GM23338 (cell line): ENCODE measurements at regions not wholly inside any gene's neighbourhood (a gene's known extent, or its start where the extent isn't known, plus 50 kb on each side); places are given as distances from the start of the nearest gene placed in this dataset.

ENCODE experiments used
- ATAC-seq: fragments of 200-7000 bp; cut with Tn5 transposase; 3 replicates; pipeline ENCODE4 v1.9.1; 2020
- DNase-seq: peaks from one replicate; pipeline ENCODE4 v3.0.0-alpha.2; 2015; ENCODE audit warnings: low spot score
- H2AFZ ChIP-seq: fragments of 200-600 bp; sonication (generic); 2 replicates; pipeline ENCODE4 v1.8.0; 2016; ENCODE audit warnings: antibody characterized with exemption, mild to moderate bottlenecking, moderate library complexity
- H3F3A ChIP-seq: fragments of 200-600 bp; sonication (generic); replicated peaks from 2 replicates; pipeline ENCODE4 v1.8.0; 2017; ENCODE audit warnings: antibody characterized with exemption, mixed run types, low read depth
- H3K27ac ChIP-seq: fragments of 200-600 bp; sonication (generic); 2 replicates; pipeline ENCODE4 v1.6.1; 2016; ENCODE audit warnings: low read depth
- H3K27me3 ChIP-seq: fragments of 200-600 bp; sonication (generic); 2 replicates; pipeline ENCODE4 v1.8.0; 2016; ENCODE audit warnings: mild to moderate bottlenecking, mixed run types, moderate library complexity; ENCODE audit not compliant: insufficient read depth
- H3K36me3 ChIP-seq: fragments of 200-600 bp; sonication (generic); 2 replicates; pipeline ENCODE4 v1.8.0; 2016; ENCODE audit warnings: mild to moderate bottlenecking; ENCODE audit not compliant: insufficient read depth
- H3K4me1 ChIP-seq: fragments of 200-600 bp; sonication (generic); 2 replicates; pipeline ENCODE4 v1.8.0; 2016; ENCODE audit warnings: mild to moderate bottlenecking, moderate library complexity; ENCODE audit not compliant: insufficient read depth
- H3K4me2 ChIP-seq: fragments of 200-600 bp; sonication (generic); 2 replicates; pipeline ENCODE4 v1.7.1; 2017; ENCODE audit warnings: mixed run types
- H3K4me3 ChIP-seq: fragments of 200-600 bp; sonication (generic); 2 replicates; pipeline ENCODE4 v1.6.1; 2016; ENCODE audit warnings: mixed run types
- H3K79me2 ChIP-seq: fragments of 200-600 bp; sonication (generic); replicated peaks from 2 replicates; pipeline ENCODE4 v1.8.0; 2017; ENCODE audit warnings: mild to moderate bottlenecking; ENCODE audit not compliant: insufficient read depth
- H3K9me2 ChIP-seq: fragments of 200-600 bp; sonication (generic); 2 replicates; pipeline ENCODE4 v1.8.0; 2017; ENCODE audit not compliant: insufficient read depth
- H4K20me1 ChIP-seq: fragments of 200-600 bp; sonication (generic); replicated peaks from 2 replicates; pipeline ENCODE4 v1.8.0; 2017; ENCODE audit warnings: mild to moderate bottlenecking; ENCODE audit not compliant: insufficient read depth
- H3K27ac Mint-ChIP-seq: 2 replicates; pipeline ENCODE4 v1.8.0; 2020; ENCODE audit warnings: inconsistent platforms, mild to moderate bottlenecking, moderate library complexity, mixed read lengths
- H3K27me3 Mint-ChIP-seq: 3 replicates; pipeline ENCODE4 v1.8.0; 2022; ENCODE audit warnings: low read depth, mild to moderate bottlenecking, moderate library complexity, mixed read lengths, inconsistent platforms; ENCODE audit not compliant: insufficient read depth, poor library complexity
- H3K36me3 Mint-ChIP-seq: 3 replicates; pipeline ENCODE4 v1.8.0; 2021; ENCODE audit warnings: low read depth, mild to moderate bottlenecking, inconsistent platforms, moderate library complexity, mixed read lengths
- H3K4me1 Mint-ChIP-seq: 3 replicates; pipeline ENCODE4 v1.8.0; 2020; ENCODE audit warnings: mild to moderate bottlenecking, inconsistent platforms, mixed read lengths
- H3K4me3 Mint-ChIP-seq: 3 replicates; pipeline ENCODE4 v1.8.0; 2021; ENCODE audit warnings: moderate library complexity, mild to moderate bottlenecking, inconsistent platforms, mixed read lengths
- H3K9me3 Mint-ChIP-seq: 3 replicates; pipeline ENCODE4 v1.8.0; 2020; ENCODE audit warnings: moderate library complexity, mild to moderate bottlenecking, inconsistent platforms, mixed read lengths
- CREB1 ChIP-seq: fragments of 250-450 bp; sonication (Bioruptor Pico); IDR thresholded peaks from 2 replicates; pipeline ENCODE4 v1.5.0; 2020; ENCODE audit warnings: low read depth, mild to moderate bottlenecking, moderate library complexity
- EZH2 ChIP-seq: fragments of 200-600 bp; sonication (generic); IDR thresholded peaks from one replicate; pipeline ENCODE4 v1.8.0; 2017; ENCODE audit warnings: antibody characterized with exemption, mild to moderate bottlenecking, low read depth; ENCODE audit not compliant: unreplicated experiment
- EZH2phosphoT487 ChIP-seq: fragments of 200-600 bp; sonication (generic); IDR thresholded peaks from one replicate; pipeline ENCODE4 v1.8.1; 2018; ENCODE audit warnings: antibody characterized with exemption; ENCODE audit not compliant: unreplicated experiment
- JUNB ChIP-seq: IDR thresholded peaks from one replicate; pipeline ENCODE4 v1.6.1; 2016; ENCODE audit warnings: antibody characterized with exemption; ENCODE audit not compliant: unreplicated experiment
- NANOG ChIP-seq: IDR thresholded peaks from 2 replicates; pipeline ENCODE4 v1.6.1; 2016; ENCODE audit warnings: antibody characterized with exemption, borderline replicate concordance
- POLR2AphosphoS5 ChIP-seq: IDR thresholded peaks from 2 replicates; pipeline ENCODE4 v1.6.1; 2016; ENCODE audit warnings: antibody characterized with exemption, low read depth
- STAT1 ChIP-seq: IDR thresholded peaks from one replicate; pipeline ENCODE4 v1.6.1; 2016; ENCODE audit warnings: antibody characterized with exemption; ENCODE audit not compliant: unreplicated experiment
- ZNF114 ChIP-seq: fragments of 250-450 bp; sonication (Bioruptor Pico); IDR thresholded peaks from 2 replicates; pipeline ENCODE4 v1.5.0; 2020; ENCODE audit warnings: mild to moderate bottlenecking, moderate library complexity
- ZNF331 ChIP-seq: fragments of 250-450 bp; sonication (Bioruptor Pico); IDR thresholded peaks from 2 replicates; pipeline ENCODE4 v1.5.0; 2020; ENCODE audit warnings: low read depth, mild to moderate bottlenecking, moderate library complexity
- TF ChIP-seq, protein P1 (sequence below): IDR thresholded peaks from one replicate; pipeline ENCODE4 v1.6.1; 2018; ENCODE audit warnings: antibody characterized with exemption; ENCODE audit not compliant: unreplicated experiment
- TF ChIP-seq, protein P2 (sequence below), 2 experiments: fragments of 200-600 bp in 1 of 2; sonication (generic) in 1 of 2; conservative IDR thresholded peaks; 2 replicates each; pipeline versions ENCODE4 v1.5.1 to v1.6.1; 2016 to 2017; ENCODE audit warnings: antibody characterized with exemption in 2 of 2, low read depth in 2 of 2, mild to moderate bottlenecking in 2 of 2, moderate library complexity in 1 of 2
- TF ChIP-seq, protein P3 (sequence below): IDR thresholded peaks from 2 replicates; pipeline ENCODE4 v1.6.1; 2016; ENCODE audit warnings: antibody characterized with exemption

DNA sequence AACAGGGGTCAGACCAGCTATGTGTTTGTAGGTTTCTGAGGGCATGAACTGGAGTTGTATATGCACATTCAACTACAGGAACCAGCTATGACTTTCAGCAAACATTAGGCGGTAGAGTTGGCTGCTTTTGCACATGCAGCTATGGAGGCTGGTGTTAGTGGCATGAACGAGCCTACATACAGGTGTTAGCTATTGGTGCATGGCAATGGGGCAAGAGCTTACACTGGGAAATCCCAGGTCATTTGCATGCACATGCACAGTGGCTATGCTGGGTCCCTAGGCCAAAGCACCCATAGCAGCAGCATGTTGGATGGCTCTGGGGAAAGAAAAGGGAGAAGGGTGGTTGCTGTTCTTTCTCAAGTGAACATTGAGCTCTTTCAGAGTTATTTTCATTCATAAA, 1018.5 kb upstream of the PHF14 start (continued):
- TF ChIP-seq EZH2, result no peak
- TF ChIP-seq, protein P1, sequence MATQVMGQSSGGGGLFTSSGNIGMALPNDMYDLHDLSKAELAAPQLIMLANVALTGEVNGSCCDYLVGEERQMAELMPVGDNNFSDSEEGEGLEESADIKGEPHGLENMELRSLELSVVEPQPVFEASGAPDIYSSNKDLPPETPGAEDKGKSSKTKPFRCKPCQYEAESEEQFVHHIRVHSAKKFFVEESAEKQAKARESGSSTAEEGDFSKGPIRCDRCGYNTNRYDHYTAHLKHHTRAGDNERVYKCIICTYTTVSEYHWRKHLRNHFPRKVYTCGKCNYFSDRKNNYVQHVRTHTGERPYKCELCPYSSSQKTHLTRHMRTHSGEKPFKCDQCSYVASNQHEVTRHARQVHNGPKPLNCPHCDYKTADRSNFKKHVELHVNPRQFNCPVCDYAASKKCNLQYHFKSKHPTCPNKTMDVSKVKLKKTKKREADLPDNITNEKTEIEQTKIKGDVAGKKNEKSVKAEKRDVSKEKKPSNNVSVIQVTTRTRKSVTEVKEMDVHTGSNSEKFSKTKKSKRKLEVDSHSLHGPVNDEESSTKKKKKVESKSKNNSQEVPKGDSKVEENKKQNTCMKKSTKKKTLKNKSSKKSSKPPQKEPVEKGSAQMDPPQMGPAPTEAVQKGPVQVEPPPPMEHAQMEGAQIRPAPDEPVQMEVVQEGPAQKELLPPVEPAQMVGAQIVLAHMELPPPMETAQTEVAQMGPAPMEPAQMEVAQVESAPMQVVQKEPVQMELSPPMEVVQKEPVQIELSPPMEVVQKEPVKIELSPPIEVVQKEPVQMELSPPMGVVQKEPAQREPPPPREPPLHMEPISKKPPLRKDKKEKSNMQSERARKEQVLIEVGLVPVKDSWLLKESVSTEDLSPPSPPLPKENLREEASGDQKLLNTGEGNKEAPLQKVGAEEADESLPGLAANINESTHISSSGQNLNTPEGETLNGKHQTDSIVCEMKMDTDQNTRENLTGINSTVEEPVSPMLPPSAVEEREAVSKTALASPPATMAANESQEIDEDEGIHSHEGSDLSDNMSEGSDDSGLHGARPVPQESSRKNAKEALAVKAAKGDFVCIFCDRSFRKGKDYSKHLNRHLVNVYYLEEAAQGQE, result no peak
- TF ChIP-seq, protein P2, sequence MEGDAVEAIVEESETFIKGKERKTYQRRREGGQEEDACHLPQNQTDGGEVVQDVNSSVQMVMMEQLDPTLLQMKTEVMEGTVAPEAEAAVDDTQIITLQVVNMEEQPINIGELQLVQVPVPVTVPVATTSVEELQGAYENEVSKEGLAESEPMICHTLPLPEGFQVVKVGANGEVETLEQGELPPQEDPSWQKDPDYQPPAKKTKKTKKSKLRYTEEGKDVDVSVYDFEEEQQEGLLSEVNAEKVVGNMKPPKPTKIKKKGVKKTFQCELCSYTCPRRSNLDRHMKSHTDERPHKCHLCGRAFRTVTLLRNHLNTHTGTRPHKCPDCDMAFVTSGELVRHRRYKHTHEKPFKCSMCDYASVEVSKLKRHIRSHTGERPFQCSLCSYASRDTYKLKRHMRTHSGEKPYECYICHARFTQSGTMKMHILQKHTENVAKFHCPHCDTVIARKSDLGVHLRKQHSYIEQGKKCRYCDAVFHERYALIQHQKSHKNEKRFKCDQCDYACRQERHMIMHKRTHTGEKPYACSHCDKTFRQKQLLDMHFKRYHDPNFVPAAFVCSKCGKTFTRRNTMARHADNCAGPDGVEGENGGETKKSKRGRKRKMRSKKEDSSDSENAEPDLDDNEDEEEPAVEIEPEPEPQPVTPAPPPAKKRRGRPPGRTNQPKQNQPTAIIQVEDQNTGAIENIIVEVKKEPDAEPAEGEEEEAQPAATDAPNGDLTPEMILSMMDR (conservative IDR thresholded peaks at IDR 0.05; ENCODE audit: low read depth in 2 of 2), result no peak
- no peak for TF ChIP-seq JUNB
- no peak for TF ChIP-seq CREB1
- TF ChIP-seq NANOG, result no peak
- no peak for TF ChIP-seq ZNF114 (CRISPR knock-in tag)
- TF ChIP-seq EZH2phosphoT487, result no peak

DNA sequence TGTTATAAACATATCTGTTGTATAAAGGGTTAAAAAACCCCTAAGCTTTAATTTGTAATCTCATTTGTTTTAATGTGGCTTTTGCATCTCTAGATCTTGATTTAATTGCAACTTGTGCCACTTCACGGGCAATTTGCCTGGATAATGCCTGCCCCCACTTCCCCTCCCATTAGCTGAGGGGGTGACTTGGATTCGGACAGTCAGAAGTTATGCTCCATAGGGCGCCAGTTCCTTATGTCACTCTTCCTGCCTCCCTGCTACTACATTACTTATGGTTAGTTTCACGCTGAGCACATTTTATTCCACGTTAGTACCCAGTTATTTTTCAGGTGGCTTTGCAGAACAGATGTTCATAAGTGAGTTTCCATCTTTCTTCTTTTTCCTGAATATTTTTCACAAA, 1015.2 kb upstream of the PHF14 start:
- peaks cover 13% of the 10 kb centered on the region; the same call in 2 of the 3 replicates for H3K4me1 Mint-ChIP-seq
- H3K27ac ChIP-seq, result no peak overlapping the region
- peaks cover 2% of the 10 kb centered on the region for H3K27me3 Mint-ChIP-seq
- no peak overlapping the region for H2AFZ ChIP-seq
- no peaks in the 10 kb centered on the region for H3K36me3 ChIP-seq
- no peaks in the 10 kb centered on the region for H3K27me3 ChIP-seq
- no peaks in the 10 kb centered on the region for H3K9me2 ChIP-seq
- H3K9me3 Mint-ChIP-seq, result peaks cover 11% of the 10 kb centered on the region; the same call in 1 of the 3 replicates
- peaks cover 6% of the 10 kb centered on the region; the same call in 1 of the 2 replicates for H3K4me1 ChIP-seq
- no peaks in the 10 kb centered on the region for H4K20me1 ChIP-seq
- H3K4me3 Mint-ChIP-seq, result no peak overlapping the region
- H3F3A ChIP-seq, result no peaks in the 10 kb centered on the region
- H3K4me3 ChIP-seq, result no peak overlapping the region
- H3K79me2 ChIP-seq, result no peaks in the 10 kb centered on the region
- ATAC-seq, result no peak
- no peak overlapping the region; the same call in 1 of the 2 replicates for H3K27ac Mint-ChIP-seq
- no peak for DNase-seq
- H3K36me3 Mint-ChIP-seq, result peaks cover 13% of the 10 kb centered on the region; the same call in 2 of the 3 replicates
- H3K4me2 ChIP-seq, result no peak overlapping the region
- TF ChIP-seq JUNB (no peak), NANOG (no peak), STAT1 (no peak), EZH2phosphoT487 (no peak), CREB1 (no peak), EZH2 (no peak), ZNF331 (CRISPR knock-in tag) (no peak), POLR2AphosphoS5 (no peak), ZNF114 (CRISPR knock-in tag) (no peak)
- TF ChIP-seq, protein P2 (conservative IDR thresholded peaks at IDR 0.05; ENCODE audit: low read depth in 2 of 2), result no peak
- TF ChIP-seq, protein P3, sequence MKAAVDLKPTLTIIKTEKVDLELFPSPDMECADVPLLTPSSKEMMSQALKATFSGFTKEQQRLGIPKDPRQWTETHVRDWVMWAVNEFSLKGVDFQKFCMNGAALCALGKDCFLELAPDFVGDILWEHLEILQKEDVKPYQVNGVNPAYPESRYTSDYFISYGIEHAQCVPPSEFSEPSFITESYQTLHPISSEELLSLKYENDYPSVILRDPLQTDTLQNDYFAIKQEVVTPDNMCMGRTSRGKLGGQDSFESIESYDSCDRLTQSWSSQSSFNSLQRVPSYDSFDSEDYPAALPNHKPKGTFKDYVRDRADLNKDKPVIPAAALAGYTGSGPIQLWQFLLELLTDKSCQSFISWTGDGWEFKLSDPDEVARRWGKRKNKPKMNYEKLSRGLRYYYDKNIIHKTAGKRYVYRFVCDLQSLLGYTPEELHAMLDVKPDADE, result no peak
- TF ChIP-seq, protein P1, result no peak
